Endodermal cell (in vitro differentiated cells): ENCODE measurements at regions not wholly inside any gene's neighbourhood (a gene's known extent, or its start where the extent isn't known, plus 50 kb on each side); places are given as distances from the start of the nearest gene placed in this dataset.

Experiments
- DNase-seq: peaks from one replicate; pipeline ENCODE4 v3.0.0-alpha.2; 2017
- H3K27ac ChIP-seq: 2 replicates; pipeline ENCODE4 v1.5.1; 2013; ENCODE audit warnings: mild to moderate bottlenecking, low read depth, low read length, moderate library complexity
- H3K27me3 ChIP-seq: 2 replicates; pipeline ENCODE4 v1.6.1; 2013; ENCODE audit warnings: mild to moderate bottlenecking, low read length, moderate library complexity; ENCODE audit not compliant: insufficient read depth, control insufficient read depth, poor library complexity, severe bottlenecking
- H3K36me3 ChIP-seq: 2 replicates; pipeline ENCODE4 v1.7.0; 2013; ENCODE audit warnings: mild to moderate bottlenecking, low read length, moderate library complexity; ENCODE audit not compliant: control insufficient read depth, insufficient read depth
- H3K4me1 ChIP-seq: one replicate; pipeline ENCODE4 v1.7.0; 2013; ENCODE audit warnings: low read length; ENCODE audit not compliant: control insufficient read depth, insufficient read depth
- H3K4me3 ChIP-seq: 2 replicates; pipeline ENCODE4 v1.5.1; 2013; ENCODE audit warnings: mild to moderate bottlenecking, low read length, moderate library complexity
- H3K9ac ChIP-seq: 2 replicates; pipeline ENCODE4 v1.6.1; 2013; ENCODE audit warnings: mild to moderate bottlenecking, low read length, moderate library complexity; ENCODE audit not compliant: poor library complexity, severe bottlenecking; ENCODE audit errors: extremely low read depth
- H3K9me3 ChIP-seq: 2 replicates; pipeline ENCODE4 v1.6.1; 2013; ENCODE audit warnings: mild to moderate bottlenecking, low read length, moderate library complexity; ENCODE audit not compliant: control insufficient read depth
- H3K27ac Mint-ChIP-seq: 2 replicates; pipeline ENCODE4 v1.8.0; 2020; ENCODE audit warnings: mixed read lengths
- H3K27me3 Mint-ChIP-seq: 2 replicates; pipeline ENCODE4 v1.8.0; 2021; ENCODE audit warnings: mild to moderate bottlenecking, mixed read lengths; ENCODE audit not compliant: insufficient read depth
- H3K36me3 Mint-ChIP-seq: 2 replicates; pipeline ENCODE4 v1.8.0; 2020; ENCODE audit warnings: low read depth, mixed read lengths
- H3K4me1 Mint-ChIP-seq: 2 replicates; pipeline ENCODE4 v1.8.0; 2020; ENCODE audit warnings: mixed read lengths
- H3K4me3 Mint-ChIP-seq: 2 replicates; pipeline ENCODE4 v1.8.0; 2020; ENCODE audit warnings: mild to moderate bottlenecking, moderate library complexity, mixed read lengths
- H3K9me3 Mint-ChIP-seq: 2 replicates; pipeline ENCODE4 v1.8.0; 2020; ENCODE audit warnings: mild to moderate bottlenecking, mixed read lengths
- WGBS, 2 experiments: methylation state at CpG; one replicate each; pipeline versions ENCODE4 v1.1.5 to v1.1.7; 2013; ENCODE audit warnings: missing lambda C conversion rate in 2 of 2, mixed read lengths in 1 of 2; ENCODE audit not compliant: insufficient coverage in 1 of 2, insufficient read length in 1 of 2; 5-methylcytosine and 5-hydroxymethylcytosine counted together
- TF ChIP-seq, protein P1 (sequence below): fragments of 200-600 bp; sonication (generic); conservative IDR thresholded peaks from 2 replicates; pipeline ENCODE4 v1.5.0; 2021; ENCODE audit warnings: antibody characterized with exemption, mild to moderate bottlenecking

DNA sequence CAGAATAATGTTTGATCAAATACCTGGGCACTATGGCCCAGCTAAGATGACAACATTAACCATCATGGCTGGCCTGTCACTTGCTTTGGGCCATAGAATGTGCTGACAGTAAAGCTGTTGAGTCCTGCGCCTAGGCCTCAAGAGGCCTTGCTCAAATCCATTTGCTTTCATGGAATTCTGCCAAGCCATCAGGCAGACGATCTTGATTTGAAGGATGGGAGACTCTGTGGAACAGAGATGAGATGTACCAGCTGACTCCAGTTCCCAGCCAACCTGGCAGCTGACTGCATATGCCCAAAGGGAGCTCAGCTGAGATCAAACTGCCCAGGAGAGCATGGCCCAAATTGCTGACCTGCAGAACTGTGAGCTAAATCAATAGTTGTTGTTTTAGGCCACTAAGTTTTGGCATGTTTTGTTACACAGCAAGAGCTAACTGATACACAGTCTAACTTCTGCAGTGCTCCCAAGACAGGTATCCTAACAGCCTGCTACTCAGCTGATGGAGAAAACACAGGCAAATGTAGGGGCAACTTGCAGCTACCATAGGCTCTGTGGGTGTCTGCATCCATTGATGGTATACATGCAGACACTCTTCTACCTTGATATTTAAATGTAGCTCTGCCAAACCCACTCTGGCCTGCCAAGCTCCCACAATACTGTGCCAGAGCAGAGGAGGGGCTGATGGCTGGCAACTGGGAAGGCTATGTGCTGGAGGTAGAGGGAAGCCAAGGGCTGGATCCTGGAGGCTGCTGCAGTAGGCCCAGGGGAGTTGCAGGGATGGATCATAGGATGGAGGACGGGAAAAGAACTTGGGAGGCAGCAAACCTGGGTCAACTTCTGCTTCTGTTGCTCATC lies 55.2 kb upstream of the RNF24 start:
- DNase-seq = peak; percentile 35
- WGBS, 2 experiments = 60 to 74% methylated on average over 2 to 3 of the region's 3 CpGs
- Mint-ChIP-seq H3K27ac (no peak overlapping the region), H3K9me3 (no peaks in the 10 kb centered on the region), H3K4me1 (peaks cover 28% of the 10 kb centered on the region), H3K36me3 (no peaks in the 10 kb centered on the region), H3K4me3 (no peak overlapping the region), H3K27me3 (peaks cover 4% of the 10 kb centered on the region)
- no peak overlapping the region for H3K27ac ChIP-seq
- H3K9ac ChIP-seq = no peak overlapping the region
- H3K4me1 ChIP-seq = peaks cover 3% of the 10 kb centered on the region
- H3K4me3 ChIP-seq = no peak overlapping the region
- TF ChIP-seq, protein P1, sequence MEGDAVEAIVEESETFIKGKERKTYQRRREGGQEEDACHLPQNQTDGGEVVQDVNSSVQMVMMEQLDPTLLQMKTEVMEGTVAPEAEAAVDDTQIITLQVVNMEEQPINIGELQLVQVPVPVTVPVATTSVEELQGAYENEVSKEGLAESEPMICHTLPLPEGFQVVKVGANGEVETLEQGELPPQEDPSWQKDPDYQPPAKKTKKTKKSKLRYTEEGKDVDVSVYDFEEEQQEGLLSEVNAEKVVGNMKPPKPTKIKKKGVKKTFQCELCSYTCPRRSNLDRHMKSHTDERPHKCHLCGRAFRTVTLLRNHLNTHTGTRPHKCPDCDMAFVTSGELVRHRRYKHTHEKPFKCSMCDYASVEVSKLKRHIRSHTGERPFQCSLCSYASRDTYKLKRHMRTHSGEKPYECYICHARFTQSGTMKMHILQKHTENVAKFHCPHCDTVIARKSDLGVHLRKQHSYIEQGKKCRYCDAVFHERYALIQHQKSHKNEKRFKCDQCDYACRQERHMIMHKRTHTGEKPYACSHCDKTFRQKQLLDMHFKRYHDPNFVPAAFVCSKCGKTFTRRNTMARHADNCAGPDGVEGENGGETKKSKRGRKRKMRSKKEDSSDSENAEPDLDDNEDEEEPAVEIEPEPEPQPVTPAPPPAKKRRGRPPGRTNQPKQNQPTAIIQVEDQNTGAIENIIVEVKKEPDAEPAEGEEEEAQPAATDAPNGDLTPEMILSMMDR = no peak
- H3K27me3 ChIP-seq = no peaks in the 10 kb centered on the region
- H3K36me3 ChIP-seq = no peaks in the 10 kb centered on the region
- peaks cover 6% of the 10 kb centered on the region for H3K9me3 ChIP-seq

- Mint-ChIP-seq H3K27ac (no peak overlapping the region), H3K36me3 (no peaks in the 10 kb centered on the region), H3K27me3 (peaks cover 4% of the 10 kb centered on the region), H3K4me1 (peaks cover 29% of the 10 kb centered on the region), H3K4me3 (no peak overlapping the region), H3K9me3 (no peaks in the 10 kb centered on the region)
- peaks cover 3% of the 10 kb centered on the region for H3K4me1 ChIP-seq
- no peak overlapping the region for H3K9ac ChIP-seq
- H3K9me3 ChIP-seq = peaks cover 6% of the 10 kb centered on the region
- H3K27ac ChIP-seq = no peak overlapping the region
- H3K4me3 ChIP-seq = no peak overlapping the region
- no peaks in the 10 kb centered on the region for H3K36me3 ChIP-seq
- no peaks in the 10 kb centered on the region for H3K27me3 ChIP-seq
- 97 to 100% methylated on average over 1 to 2 of the region's 2 CpGs for WGBS, 2 experiments
- DNase-seq = no peak
- TF ChIP-seq, protein P1 = no peak
Measured at GRCh38 chr20:4069751-4070150, 54.4 kb upstream of the RNF24 start.

- Mint-ChIP-seq H3K4me1 (peaks cover 33% of the 10 kb centered on the region), H3K36me3 (no peaks in the 10 kb centered on the region), H3K4me3 (no peak overlapping the region), H3K27me3 (peaks cover 4% of the 10 kb centered on the region), H3K9me3 (no peaks in the 10 kb centered on the region), H3K27ac (no peak overlapping the region)
- no peaks in the 10 kb centered on the region for H3K4me1 ChIP-seq
- H3K4me3 ChIP-seq = no peak overlapping the region
- H3K9ac ChIP-seq = no peak overlapping the region
- H3K27ac ChIP-seq = no peak overlapping the region
- H3K9me3 ChIP-seq = peaks cover 6% of the 10 kb centered on the region
- no peaks in the 10 kb centered on the region for H3K27me3 ChIP-seq
- no peaks in the 10 kb centered on the region for H3K36me3 ChIP-seq
- 68 to 80% methylated on average over 3 to 4 of the region's 4 CpGs for WGBS, 2 experiments
- DNase-seq = peak; percentile 35
- TF ChIP-seq, protein P1 = no peak
Measured at GRCh38 chr20:4068708-4069107, 53.4 kb upstream of the RNF24 start.
